Testis (tissue), 2 donors: ENCODE measurements at regions not wholly inside any gene's neighbourhood (a gene's known extent, or its start where the extent isn't known, plus 50 kb on each side); places are given as distances from the start of the nearest gene placed in this dataset.

Experiments
- DNase-seq: peaks from one replicate; pipeline ENCODE4 v3.0.0-alpha.2; 2019
- H3K27ac ChIP-seq, 2 donors: fragments of 200-600 bp; sonication (generic); one replicate each; pipeline ENCODE4 v1.5.1; 2019
- H3K27me3 ChIP-seq: fragments of 200-600 bp; sonication (generic); one replicate; pipeline ENCODE4 v1.5.1; 2019
- H3K36me3 ChIP-seq: fragments of 200-600 bp; sonication (generic); one replicate; pipeline ENCODE4 v1.5.1; 2017; ENCODE audit warnings: low read depth; ENCODE audit errors: missing control alignments
- H3K4me1 ChIP-seq: fragments of 200-600 bp; sonication (generic); one replicate; pipeline ENCODE4 v1.5.1; 2019
- H3K4me3 ChIP-seq, 2 donors: fragments of 200-600 bp; sonication (generic); one replicate each; pipeline ENCODE4 v1.5.1; 2017 to 2019
- H3K9me3 ChIP-seq: fragments of 200-600 bp; sonication (generic); one replicate; pipeline ENCODE4 v1.5.1; 2017
- POLR2A ChIP-seq: fragments of 450-650 bp; IDR thresholded peaks from one replicate; pipeline ENCODE4 v1.6.1; 2017; ENCODE audit warnings: antibody characterized with exemption, mild to moderate bottlenecking, moderate library complexity
- WGBS, 2 donors: methylation state at CpG; one replicate each; pipeline ENCODE4 v1.1.5; 2018; 5-methylcytosine and 5-hydroxymethylcytosine counted together
- intact Hi-C: fragments of 100-400 bp; cut with DNase I; formaldehyde crosslinking; loops from one replicate; pipeline ENCODE4 v1.15.1; 2023; ENCODE audit warnings: low total_unique reads
- TF ChIP-seq, protein P1 (sequence below), 3 experiments: fragments of 450-650 bp in 2 of 3; fragments of 200-600 bp in 1 of 3; sonication (generic) in 1 of 3; IDR thresholded peaks; one replicate each; pipeline ENCODE4 v1.5.1; 2016 to 2019; ENCODE audit warnings: antibody characterized with exemption in 3 of 3, mild to moderate bottlenecking in 2 of 3, moderate library complexity in 1 of 3

DNA sequence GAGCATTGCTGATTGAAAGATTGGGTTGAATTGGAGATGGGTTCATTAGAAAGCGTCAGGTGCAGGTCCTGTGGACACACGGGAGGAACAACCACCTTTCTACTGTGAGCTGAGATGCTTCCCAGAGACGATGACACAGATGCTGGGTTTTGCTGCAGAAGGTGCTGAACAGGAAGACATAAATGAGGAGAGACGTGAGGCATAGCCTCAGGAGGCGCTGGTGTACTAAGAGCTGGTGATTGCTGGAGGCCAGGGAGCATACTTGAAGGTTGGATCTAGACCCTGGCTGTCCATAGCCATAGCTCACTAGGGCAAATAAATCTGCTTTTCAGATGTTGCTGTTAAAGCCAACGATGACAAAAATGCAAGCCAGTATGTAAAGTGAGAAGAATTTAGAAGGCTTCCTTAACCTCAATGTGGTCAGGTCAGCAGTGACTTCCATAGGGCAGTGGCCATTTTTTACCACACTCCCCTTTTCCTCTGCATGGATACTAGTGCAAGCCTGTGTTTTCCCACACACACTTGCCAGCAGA lies 153.7 kb downstream of the SOX11 start:
- no peak overlapping the region for H3K27ac ChIP-seq
- intact Hi-C loops = no loop called here
- no peaks in the 10 kb centered on the region for H3K9me3 ChIP-seq
- no peaks in the 10 kb centered on the region for H3K4me1 ChIP-seq
- H3K27me3 ChIP-seq = no peaks in the 10 kb centered on the region
- no peaks in the 10 kb centered on the region for H3K36me3 ChIP-seq
- no peak for DNase-seq
- no peak overlapping the region for H3K4me3 ChIP-seq
- TF ChIP-seq, protein P1, sequence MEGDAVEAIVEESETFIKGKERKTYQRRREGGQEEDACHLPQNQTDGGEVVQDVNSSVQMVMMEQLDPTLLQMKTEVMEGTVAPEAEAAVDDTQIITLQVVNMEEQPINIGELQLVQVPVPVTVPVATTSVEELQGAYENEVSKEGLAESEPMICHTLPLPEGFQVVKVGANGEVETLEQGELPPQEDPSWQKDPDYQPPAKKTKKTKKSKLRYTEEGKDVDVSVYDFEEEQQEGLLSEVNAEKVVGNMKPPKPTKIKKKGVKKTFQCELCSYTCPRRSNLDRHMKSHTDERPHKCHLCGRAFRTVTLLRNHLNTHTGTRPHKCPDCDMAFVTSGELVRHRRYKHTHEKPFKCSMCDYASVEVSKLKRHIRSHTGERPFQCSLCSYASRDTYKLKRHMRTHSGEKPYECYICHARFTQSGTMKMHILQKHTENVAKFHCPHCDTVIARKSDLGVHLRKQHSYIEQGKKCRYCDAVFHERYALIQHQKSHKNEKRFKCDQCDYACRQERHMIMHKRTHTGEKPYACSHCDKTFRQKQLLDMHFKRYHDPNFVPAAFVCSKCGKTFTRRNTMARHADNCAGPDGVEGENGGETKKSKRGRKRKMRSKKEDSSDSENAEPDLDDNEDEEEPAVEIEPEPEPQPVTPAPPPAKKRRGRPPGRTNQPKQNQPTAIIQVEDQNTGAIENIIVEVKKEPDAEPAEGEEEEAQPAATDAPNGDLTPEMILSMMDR (IDR thresholded peaks at IDR 0.05) = no peak
- no peak for TF ChIP-seq POLR2A
- WGBS, 2 donors = 60 to 69% methylated on average over 6 of the region's 6 CpGs

DNA sequence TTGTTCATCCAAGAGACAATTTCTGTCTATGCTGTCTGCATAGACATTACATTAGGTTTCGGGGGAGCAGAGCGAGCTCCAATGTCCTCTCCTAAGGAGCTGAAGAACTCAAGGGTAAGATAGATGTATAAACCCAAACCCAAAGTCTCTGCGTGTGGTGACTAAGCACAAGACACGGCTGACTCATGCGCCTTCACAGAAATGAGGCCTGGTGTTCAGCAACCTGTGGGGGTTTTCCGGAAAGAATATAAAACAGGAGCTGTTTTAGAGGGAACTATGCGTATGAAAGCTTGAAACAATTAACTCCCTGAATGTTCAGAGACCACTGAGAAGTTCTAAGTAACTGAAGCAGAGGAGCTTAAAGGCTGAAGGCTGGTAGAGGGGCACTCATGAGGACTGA lies 154.7 kb downstream of the SOX11 start:
- no peak overlapping the region for H3K4me3 ChIP-seq
- 96 to 97% methylated on average over 7 of the region's 7 CpGs for WGBS, 2 donors
- DNase-seq = no peak
- H3K36me3 ChIP-seq = no peaks in the 10 kb centered on the region
- no peaks in the 10 kb centered on the region for H3K27me3 ChIP-seq
- intact Hi-C loops = no loop called here
- H3K9me3 ChIP-seq = no peaks in the 10 kb centered on the region
- H3K27ac ChIP-seq = no peak overlapping the region
- TF ChIP-seq, protein P1 (IDR thresholded peaks at IDR 0.05) = no peak
- no peak for TF ChIP-seq POLR2A
- no peaks in the 10 kb centered on the region for H3K4me1 ChIP-seq

DNA sequence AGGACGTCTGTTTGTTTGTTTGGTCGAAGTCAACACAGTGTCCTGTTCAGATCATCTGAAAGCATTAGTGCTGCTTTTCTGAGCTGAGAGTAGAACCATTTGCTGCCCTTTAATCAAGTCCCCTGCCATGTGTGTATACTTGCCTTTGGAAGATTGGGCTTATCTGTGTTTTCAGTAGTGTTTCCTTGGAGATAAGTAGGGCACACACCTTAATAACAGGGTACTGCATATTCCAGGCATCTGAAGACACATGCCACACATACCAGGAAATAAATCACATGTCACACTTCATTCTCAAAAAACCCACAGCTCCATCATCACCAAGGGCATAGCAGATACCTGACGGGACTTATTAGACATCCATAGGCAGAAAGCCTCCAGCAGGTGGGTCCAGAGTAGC lies 157.4 kb downstream of the SOX11 start:
- H3K36me3 ChIP-seq = no peaks in the 10 kb centered on the region
- DNase-seq = no peak
- H3K9me3 ChIP-seq = no peaks in the 10 kb centered on the region
- TF ChIP-seq, protein P1 (IDR thresholded peaks at IDR 0.05) = no peak
- TF ChIP-seq POLR2A = no peak
- H3K4me1 ChIP-seq = no peaks in the 10 kb centered on the region
- H3K27me3 ChIP-seq = no peaks in the 10 kb centered on the region
- H3K27ac ChIP-seq = no peak overlapping the region
- intact Hi-C loops = no loop called here
- no peak overlapping the region for H3K4me3 ChIP-seq
- 60 to 67% methylated on average over 3 of the region's 3 CpGs for WGBS, 2 donors

DNA sequence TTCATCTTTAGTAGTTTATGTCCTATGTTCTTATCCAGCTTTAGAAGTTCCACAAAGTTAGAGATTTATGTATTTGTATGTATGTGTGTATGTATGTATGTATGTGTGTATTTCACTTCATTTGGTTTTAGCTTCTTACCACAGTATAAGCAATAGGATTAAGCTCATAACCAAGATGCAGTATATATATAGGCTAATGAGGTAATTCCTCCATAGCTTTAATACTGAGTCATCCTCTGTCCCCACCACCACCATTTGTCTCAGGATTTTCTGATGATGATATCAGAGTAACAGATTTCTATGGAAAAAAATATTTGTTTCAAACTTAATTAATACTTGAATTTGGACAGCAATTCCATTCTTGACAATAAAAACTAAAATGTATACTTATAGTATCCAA lies 159.2 kb downstream of the SOX11 start:
- Histone ChIP-seq H3K4me1 (no peaks in the 10 kb centered on the region), H3K27ac (no peak overlapping the region), H3K4me3 (no peak overlapping the region), H3K9me3 (no peaks in the 10 kb centered on the region), H3K27me3 (no peaks in the 10 kb centered on the region), H3K36me3 (no peaks in the 10 kb centered on the region)
- TF ChIP-seq, protein P1 (IDR thresholded peaks at IDR 0.05) = no peak
- no peak for TF ChIP-seq POLR2A
- intact Hi-C loops = no loop called here
- DNase-seq = no peak

DNA sequence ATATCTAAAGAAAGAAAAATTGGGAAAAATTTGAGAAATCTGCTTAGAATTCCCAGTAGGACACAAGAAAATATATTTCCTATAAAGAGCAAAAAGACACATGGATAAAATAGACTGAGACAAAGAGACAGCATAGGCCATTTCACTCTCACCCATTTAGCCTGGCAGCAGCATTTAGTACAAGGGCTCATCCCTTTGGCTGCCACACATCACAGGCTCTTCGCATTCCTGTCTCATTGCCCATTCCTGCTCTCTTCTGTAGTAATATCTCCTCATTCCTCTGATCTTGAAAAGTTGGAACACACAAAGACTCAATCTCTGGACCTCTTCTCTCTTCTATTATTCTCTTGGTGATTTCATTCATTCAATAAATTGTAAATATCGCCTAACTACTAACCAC lies 162.6 kb downstream of the SOX11 start:
- intact Hi-C loops = no loop called here
- Histone ChIP-seq H3K27me3 (no peaks in the 10 kb centered on the region), H3K4me3 (no peak overlapping the region), H3K36me3 (no peaks in the 10 kb centered on the region), H3K9me3 (no peaks in the 10 kb centered on the region), H3K4me1 (no peaks in the 10 kb centered on the region), H3K27ac (no peak overlapping the region)
- DNase-seq = no peak
- WGBS, 2 donors = 91 to 94% methylated on average over 2 of the region's 2 CpGs
- TF ChIP-seq, protein P1 (IDR thresholded peaks at IDR 0.05) = no peak
- no peak for TF ChIP-seq POLR2A
